SK-N-SH (cell line): ENCODE measurements at regions not wholly inside any gene's neighbourhood (a gene's known extent, or its start where the extent isn't known, plus 50 kb on each side); places are given as distances from the start of the nearest gene placed in this dataset.

Experiments used
- CTCF ChIA-PET: fragments of 300-600, 350-600 bp; formaldehyde crosslinking; extraction: SDS; loops from one replicate; lab custom pipeline; 2021; lab: Yijun Ruan, JAX
- POLR2A ChIA-PET: fragments of 350-600 bp; sonication (Branson Sonifier 250); formaldehyde crosslinking; extraction: SDS; loops from one replicate; lab custom pipeline; 2020; ENCODE audit warnings: antibody characterized with exemption, inconsistent platforms; lab: Yijun Ruan, JAX
- DNase-seq: peaks from one replicate; pipeline ENCODE4 v3.0.0; 2012
- H2AFZ ChIP-seq: fragments of 200-600 bp; sonication (generic); 2 replicates; pipeline ENCODE4 v1.8.1; 2016; ENCODE audit warnings: antibody characterized with exemption, mild to moderate bottlenecking, low read depth
- H3F3A ChIP-seq: fragments of 200-600 bp; sonication (generic); replicated peaks from 2 replicates; pipeline ENCODE3; 2016; ENCODE audit warnings: antibody characterized with exemption, mild to moderate bottlenecking; ENCODE audit not compliant: insufficient read depth
- H3K27ac ChIP-seq, 2 experiments: fragments of 200-500 bp in 1 of 2; fragments of 200-600 bp in 1 of 2; sonication (Bioruptor generic) in 1 of 2; sonication (generic), shearing (Covaris generic) in 1 of 2; 2 replicates each; pipeline versions ENCODE4 v1.5.1 to v1.6.1; 2014 to 2016; ENCODE audit warnings: low read depth in 2 of 2, inconsistent platforms in 1 of 2, low read length in 1 of 2, mild to moderate bottlenecking in 1 of 2, mixed read lengths in 1 of 2
- H3K27me3 ChIP-seq: fragments of 200-600 bp; sonication (generic), shearing (Covaris generic); 2 replicates; pipeline ENCODE4 v1.6.1; 2016; ENCODE audit warnings: mixed run types; ENCODE audit not compliant: insufficient read depth
- H3K36me3 ChIP-seq, 2 experiments: fragments of 200-500 bp in 1 of 2; fragments of 200-600 bp in 1 of 2; sonication (Bioruptor generic) in 1 of 2; sonication (generic) in 1 of 2; replicated peaks in 1 of 2; 2 replicates each; pipeline versions ENCODE3 to v1.5.1; 2014 to 2016; ENCODE audit warnings: low read length in 1 of 2, mild to moderate bottlenecking in 1 of 2; ENCODE audit not compliant: insufficient read depth in 2 of 2, control insufficient read depth in 1 of 2
- H3K4me1 ChIP-seq, 2 experiments: fragments of 200-500 bp in 1 of 2; fragments of 200-600 bp in 1 of 2; sonication (Bioruptor generic) in 1 of 2; sonication (generic), shearing (Covaris generic) in 1 of 2; 2 replicates each; pipeline versions ENCODE4 v1.5.1 to v1.6.1; 2014 to 2016; ENCODE audit warnings: low read depth in 1 of 2, low read length in 1 of 2, mixed run types in 1 of 2; ENCODE audit not compliant: insufficient read depth in 2 of 2, control insufficient read depth in 1 of 2
- H3K4me2 ChIP-seq: fragments of 200-600 bp; sonication (generic), shearing (Covaris generic); 2 replicates; pipeline ENCODE4 v1.6.1; 2017; ENCODE audit warnings: mixed run types
- H3K4me3 ChIP-seq, 2 experiments: fragments of 200-500 bp in 1 of 2; fragments of 200-600 bp in 1 of 2; sonication (Bioruptor generic) in 1 of 2; sonication (generic), shearing (Covaris generic) in 1 of 2; 2 replicates each; pipeline versions ENCODE4 v1.5.1 to v1.8.1; 2014 to 2016; ENCODE audit warnings: low read depth in 2 of 2, inconsistent platforms in 1 of 2, low read length in 1 of 2, mild to moderate bottlenecking in 1 of 2, mixed read lengths in 1 of 2, moderate library complexity in 1 of 2
- H3K79me2 ChIP-seq: fragments of 200-600 bp; sonication (generic); 2 replicates; pipeline ENCODE4 v1.8.1; 2017; ENCODE audit warnings: mild to moderate bottlenecking; ENCODE audit not compliant: insufficient read depth
- H3K9ac ChIP-seq: fragments of 200-600 bp; sonication (generic); 2 replicates; pipeline ENCODE4 v1.6.1; 2017; ENCODE audit warnings: mixed run types
- H3K9me2 ChIP-seq: fragments of 200-600 bp; sonication (generic); 2 replicates; pipeline ENCODE4 v1.6.1; 2017; ENCODE audit warnings: mixed run types
- H3K9me3 ChIP-seq: fragments of 200-600 bp; sonication (generic); 2 replicates; pipeline ENCODE4 v1.6.1; 2017; ENCODE audit warnings: mixed run types, mild to moderate bottlenecking, moderate library complexity
- H4K20me1 ChIP-seq: fragments of 200-600 bp; sonication (generic); 2 replicates; pipeline ENCODE4 v1.6.1; 2017; ENCODE audit warnings: mild to moderate bottlenecking, mixed run types; ENCODE audit not compliant: insufficient read depth
- ELF1 ChIP-seq: IDR thresholded peaks from 2 replicates; pipeline ENCODE4 v1.4.0; 2012
- FOSL2 ChIP-seq: IDR thresholded peaks from 2 replicates; pipeline ENCODE4 v1.4.0; 2012; ENCODE audit warnings: low read depth, mild to moderate bottlenecking, moderate library complexity, borderline replicate concordance
- FOXJ3 ChIP-seq: sonication (generic); formaldehyde crosslinking; IDR thresholded peaks from 2 replicates; pipeline ENCODE4 v1.5.1; 2020; ENCODE audit warnings: mild to moderate bottlenecking, missing genetic modification reagents
- FOXM1 ChIP-seq: IDR thresholded peaks from 2 replicates; pipeline ENCODE4 v1.4.0; 2012; ENCODE audit warnings: low read depth, mild to moderate bottlenecking
- GATA2 ChIP-seq: sonication (generic); formaldehyde crosslinking; IDR thresholded peaks from 2 replicates; pipeline ENCODE4 v1.5.0; 2020; ENCODE audit warnings: mild to moderate bottlenecking, missing genetic modification reagents
- NFIC ChIP-seq: IDR thresholded peaks from 2 replicates; pipeline ENCODE4 v1.4.0; 2012; ENCODE audit warnings: borderline replicate concordance
- NRF1 ChIP-seq: IDR thresholded peaks from 2 replicates; pipeline ENCODE4 v1.6.1; 2012; ENCODE audit warnings: low read depth, mild to moderate bottlenecking, low read length
- POLR2AphosphoS5 ChIP-seq: IDR thresholded peaks from 2 replicates; pipeline ENCODE4 v1.6.1; 2012; ENCODE audit warnings: low read depth, low read length
- RFX5 ChIP-seq: IDR thresholded peaks from 2 replicates; pipeline ENCODE4 v1.6.1; 2012; ENCODE audit warnings: mild to moderate bottlenecking, improper control_type of control experiment, low read length
- RXRA ChIP-seq: IDR thresholded peaks from 2 replicates; pipeline ENCODE4 v1.4.0; 2012; ENCODE audit warnings: low read depth, mild to moderate bottlenecking, borderline replicate concordance
- SIN3A ChIP-seq: IDR thresholded peaks from 2 replicates; pipeline ENCODE4 v1.6.1; 2012; ENCODE audit warnings: low read depth, mild to moderate bottlenecking, low read length, moderate library complexity, borderline replicate concordance
- TAF1 ChIP-seq: IDR thresholded peaks from 2 replicates; pipeline ENCODE4 v1.6.1; 2012; ENCODE audit warnings: low read depth, mild to moderate bottlenecking, low read length, moderate library complexity, borderline replicate concordance
- TEAD4 ChIP-seq: IDR thresholded peaks from 2 replicates; pipeline ENCODE4 v1.4.0; 2012; ENCODE audit warnings: mild to moderate bottlenecking, borderline replicate concordance; ENCODE audit not compliant: insufficient read depth
- WGBS: methylation state at CpG from one replicate; pipeline ENCODE4 v1.1.6; 2017; ENCODE audit warnings: low lambda C conversion rate; 5-methylcytosine and 5-hydroxymethylcytosine counted together
- TF ChIP-seq, protein P1 (sequence below): fragments of 150-350 bp; IDR thresholded peaks from 2 replicates; pipeline ENCODE4 v1.6.1; 2016; ENCODE audit warnings: mild to moderate bottlenecking, low read depth, low read length
- TF ChIP-seq, protein P2 (sequence below): fragments of 150-350 bp; IDR thresholded peaks from 2 replicates; pipeline ENCODE4 v1.6.1; 2017; ENCODE audit warnings: antibody characterized with exemption, low read length, low read depth, borderline replicate concordance
- TF ChIP-seq, protein P3 (sequence below): IDR thresholded peaks from 2 replicates; pipeline ENCODE4 v1.4.0; 2012; ENCODE audit warnings: low read depth, borderline replicate concordance
- TF ChIP-seq, protein P4 (sequence below): IDR thresholded peaks from 2 replicates; pipeline ENCODE4 v1.4.0; 2012; ENCODE audit warnings: low read depth, borderline replicate concordance

DNA sequence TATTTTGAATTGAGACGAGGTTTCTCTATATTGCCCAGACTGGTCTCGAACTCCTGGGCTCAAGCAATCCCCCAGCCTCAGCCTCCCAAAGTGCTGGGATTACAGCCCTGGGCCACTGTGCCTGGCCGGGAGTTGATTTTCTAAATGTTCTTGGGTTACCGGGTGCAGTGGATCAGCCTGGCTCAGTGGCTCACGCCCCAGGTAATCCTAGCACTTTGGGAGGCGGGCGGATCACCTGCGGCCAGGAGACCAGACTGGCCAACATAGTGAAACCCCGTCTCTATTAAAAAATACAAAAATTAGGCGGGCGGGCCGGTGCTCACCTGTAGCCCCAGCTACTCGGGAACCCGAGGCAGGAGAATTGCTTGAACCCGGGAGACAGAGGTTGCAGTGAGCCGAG lies 106.9 kb upstream of the LARP1 start:
- CTCF ChIA-PET: interaction anchor here (1.0 to 1.7 kb wide), 3 partner anchors 123 to 209 kb away, joined by 3 to 6 read pairs (median 3); no protein-coding TSS in a partner anchor
- DNase-seq: no peak
- Histone ChIP-seq H3K9me3 (no peaks in the 10 kb centered on the region), H3K4me1 (no peaks in the 10 kb centered on the region; a peak in 1 of 4 replicates), H4K20me1 (no peaks in the 10 kb centered on the region), H3K36me3 (no peaks in the 10 kb centered on the region), H3K79me2 (no peaks in the 10 kb centered on the region), H3F3A (no peaks in the 10 kb centered on the region), H3K4me2 (no peak overlapping the region)
- WGBS: 85% methylated on average over 16 of the region's 16 CpGs
- TF ChIP-seq, protein P1, sequence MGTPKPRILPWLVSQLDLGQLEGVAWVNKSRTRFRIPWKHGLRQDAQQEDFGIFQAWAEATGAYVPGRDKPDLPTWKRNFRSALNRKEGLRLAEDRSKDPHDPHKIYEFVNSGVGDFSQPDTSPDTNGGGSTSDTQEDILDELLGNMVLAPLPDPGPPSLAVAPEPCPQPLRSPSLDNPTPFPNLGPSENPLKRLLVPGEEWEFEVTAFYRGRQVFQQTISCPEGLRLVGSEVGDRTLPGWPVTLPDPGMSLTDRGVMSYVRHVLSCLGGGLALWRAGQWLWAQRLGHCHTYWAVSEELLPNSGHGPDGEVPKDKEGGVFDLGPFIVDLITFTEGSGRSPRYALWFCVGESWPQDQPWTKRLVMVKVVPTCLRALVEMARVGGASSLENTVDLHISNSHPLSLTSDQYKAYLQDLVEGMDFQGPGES: no peak
- TF ChIP-seq, protein P2, sequence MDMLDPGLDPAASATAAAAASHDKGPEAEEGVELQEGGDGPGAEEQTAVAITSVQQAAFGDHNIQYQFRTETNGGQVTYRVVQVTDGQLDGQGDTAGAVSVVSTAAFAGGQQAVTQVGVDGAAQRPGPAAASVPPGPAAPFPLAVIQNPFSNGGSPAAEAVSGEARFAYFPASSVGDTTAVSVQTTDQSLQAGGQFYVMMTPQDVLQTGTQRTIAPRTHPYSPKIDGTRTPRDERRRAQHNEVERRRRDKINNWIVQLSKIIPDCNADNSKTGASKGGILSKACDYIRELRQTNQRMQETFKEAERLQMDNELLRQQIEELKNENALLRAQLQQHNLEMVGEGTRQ: no peak
- TF ChIP-seq, all 33 proteins: peak for 0
- H3K9ac ChIP-seq: no peak overlapping the region
- no peak overlapping the region for H2AFZ ChIP-seq
- no peaks in the 10 kb centered on the region for H3K9me2 ChIP-seq
- POLR2A ChIA-PET: no interaction called here
- H3K27me3 ChIP-seq: no peaks in the 10 kb centered on the region
- no peak overlapping the region for H3K4me3 ChIP-seq
- H3K27ac ChIP-seq: no peak overlapping the region

DNA sequence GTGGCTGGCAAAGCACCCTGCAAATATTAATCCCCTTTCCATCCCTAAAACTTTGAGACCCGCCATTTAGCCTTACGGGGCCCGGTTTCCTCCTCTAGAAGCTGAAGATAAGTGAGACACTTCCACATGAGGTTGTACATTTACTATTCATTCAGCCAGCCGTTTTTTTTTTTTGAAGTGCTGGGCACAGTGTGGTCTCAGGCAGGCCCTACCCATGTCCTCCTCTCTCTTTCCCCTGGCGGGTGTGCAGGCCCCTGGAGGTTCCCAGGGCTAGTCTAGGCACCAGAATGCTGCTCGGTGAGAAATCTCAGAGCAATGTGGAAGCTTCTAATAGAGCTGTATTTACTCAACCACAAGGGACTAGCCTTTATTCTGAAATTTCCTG lies 107.4 kb upstream of the LARP1 start:
- TF ChIP-seq FOXJ3 (CRISPR knock-in tag) (no peak), RFX5 (no peak), RXRA (no peak), SIN3A (no peak)
- no peaks in the 10 kb centered on the region for H3F3A ChIP-seq
- WGBS: 77% methylated on average over 6 of the region's 6 CpGs
- H3K9ac ChIP-seq: no peak overlapping the region
- POLR2A ChIA-PET: no interaction called here
- no peaks in the 10 kb centered on the region for H3K9me2 ChIP-seq
- no peak for DNase-seq
- H3K79me2 ChIP-seq: no peaks in the 10 kb centered on the region
- H4K20me1 ChIP-seq: no peaks in the 10 kb centered on the region
- H3K27ac ChIP-seq: no peak overlapping the region
- no peak overlapping the region for H3K4me3 ChIP-seq
- H3K27me3 ChIP-seq: no peaks in the 10 kb centered on the region
- no peak overlapping the region for H2AFZ ChIP-seq
- no peak overlapping the region for H3K4me2 ChIP-seq
- no peaks in the 10 kb centered on the region for H3K36me3 ChIP-seq
- CTCF ChIA-PET: interaction anchor here (1.0 to 1.2 kb wide), 3 partner anchors 124 to 163 kb away, joined by 3 read pairs; no protein-coding TSS in a partner anchor
- H3K4me1 ChIP-seq: no peaks in the 10 kb centered on the region
- H3K9me3 ChIP-seq: no peaks in the 10 kb centered on the region

DNA sequence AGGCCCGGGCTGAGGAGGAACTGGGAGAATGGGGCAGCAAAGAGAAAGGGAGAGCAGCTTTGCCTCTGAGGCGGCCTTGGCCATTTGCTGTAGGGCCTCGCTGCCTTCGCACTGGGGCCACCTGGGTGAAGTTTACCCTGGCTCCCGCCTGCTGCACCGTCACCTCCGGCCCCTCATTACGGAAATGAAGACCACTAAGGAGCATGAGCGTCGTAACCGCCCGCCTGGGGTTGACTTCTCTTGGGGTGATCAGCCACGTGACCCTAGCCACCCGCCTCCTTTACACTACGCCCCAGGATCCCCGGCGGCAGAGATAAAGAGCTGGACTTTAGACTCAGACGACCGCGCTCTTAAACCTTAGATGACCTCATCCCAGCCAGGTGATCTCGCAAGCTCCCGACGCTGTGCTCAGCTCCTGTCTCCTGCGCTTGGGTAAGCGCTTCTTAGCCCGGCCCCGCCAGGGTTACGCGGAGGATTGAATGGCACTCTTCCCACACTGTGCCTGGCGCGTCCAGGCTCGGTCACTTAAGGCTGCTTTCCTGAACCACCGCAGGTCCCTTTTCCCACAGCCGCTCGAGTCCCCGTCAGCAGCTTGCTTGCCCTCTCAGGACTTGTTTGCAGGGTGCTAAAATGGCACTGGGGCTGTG lies 107.9 kb upstream of the LARP1 start:
- no peak overlapping the region for H3K9ac ChIP-seq
- no peak for DNase-seq
- whole genome bisulfite sequencing: 93% methylated on average over 19 of the region's 36 CpGs
- no peak for TF ChIP-seq GATA2 (CRISPR knock-in tag)
- TF ChIP-seq FOXM1: no peak
- TF ChIP-seq NRF1: no peak
- TF ChIP-seq, protein P3, sequence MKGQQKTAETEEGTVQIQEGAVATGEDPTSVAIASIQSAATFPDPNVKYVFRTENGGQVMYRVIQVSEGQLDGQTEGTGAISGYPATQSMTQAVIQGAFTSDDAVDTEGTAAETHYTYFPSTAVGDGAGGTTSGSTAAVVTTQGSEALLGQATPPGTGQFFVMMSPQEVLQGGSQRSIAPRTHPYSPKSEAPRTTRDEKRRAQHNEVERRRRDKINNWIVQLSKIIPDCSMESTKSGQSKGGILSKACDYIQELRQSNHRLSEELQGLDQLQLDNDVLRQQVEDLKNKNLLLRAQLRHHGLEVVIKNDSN: no peak
- no peak for TF ChIP-seq RFX5
- TF ChIP-seq FOSL2: no peak
- no peak for TF ChIP-seq NFIC
- no peak for TF ChIP-seq POLR2AphosphoS5
- no peak for TF ChIP-seq TEAD4
- TF ChIP-seq TAF1: no peak
- TF ChIP-seq, protein P4, sequence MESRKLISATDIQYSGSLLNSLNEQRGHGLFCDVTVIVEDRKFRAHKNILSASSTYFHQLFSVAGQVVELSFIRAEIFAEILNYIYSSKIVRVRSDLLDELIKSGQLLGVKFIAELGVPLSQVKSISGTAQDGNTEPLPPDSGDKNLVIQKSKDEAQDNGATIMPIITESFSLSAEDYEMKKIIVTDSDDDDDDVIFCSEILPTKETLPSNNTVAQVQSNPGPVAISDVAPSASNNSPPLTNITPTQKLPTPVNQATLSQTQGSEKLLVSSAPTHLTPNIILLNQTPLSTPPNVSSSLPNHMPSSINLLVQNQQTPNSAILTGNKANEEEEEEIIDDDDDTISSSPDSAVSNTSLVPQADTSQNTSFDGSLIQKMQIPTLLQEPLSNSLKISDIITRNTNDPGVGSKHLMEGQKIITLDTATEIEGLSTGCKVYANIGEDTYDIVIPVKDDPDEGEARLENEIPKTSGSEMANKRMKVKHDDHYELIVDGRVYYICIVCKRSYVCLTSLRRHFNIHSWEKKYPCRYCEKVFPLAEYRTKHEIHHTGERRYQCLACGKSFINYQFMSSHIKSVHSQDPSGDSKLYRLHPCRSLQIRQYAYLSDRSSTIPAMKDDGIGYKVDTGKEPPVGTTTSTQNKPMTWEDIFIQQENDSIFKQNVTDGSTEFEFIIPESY: no peak
- no peak for TF ChIP-seq ELF1
- no peak for TF ChIP-seq FOXJ3 (CRISPR knock-in tag)

More for the DNA sequence above, 107.9 kb upstream of the LARP1 start:
- Histone ChIP-seq H3K4me1 (no peaks in the 10 kb centered on the region), H3K4me3 (no peak overlapping the region), H3K79me2 (no peaks in the 10 kb centered on the region), H3K27ac (no peak overlapping the region), H2AFZ (no peak overlapping the region), H3K36me3 (no peaks in the 10 kb centered on the region), H4K20me1 (no peaks in the 10 kb centered on the region), H3K9me3 (no peaks in the 10 kb centered on the region), H3K4me2 (no peak overlapping the region), H3K27me3 (no peaks in the 10 kb centered on the region), H3K9me2 (no peaks in the 10 kb centered on the region), H3F3A (no peaks in the 10 kb centered on the region)
- CTCF ChIA-PET: interaction anchor here (0.8 to 1.2 kb wide), 4 partner anchors 120 to 164 kb away, joined by 3 read pairs; no protein-coding TSS in a partner anchor
- POLR2A ChIA-PET: no interaction called here
